ENCODE measurements at regions not wholly inside any gene's neighbourhood (a gene's known extent, or its start where the extent isn't known, plus 50 kb on each side); places are given as distances from the start of the nearest gene placed in this dataset.

DNA sequence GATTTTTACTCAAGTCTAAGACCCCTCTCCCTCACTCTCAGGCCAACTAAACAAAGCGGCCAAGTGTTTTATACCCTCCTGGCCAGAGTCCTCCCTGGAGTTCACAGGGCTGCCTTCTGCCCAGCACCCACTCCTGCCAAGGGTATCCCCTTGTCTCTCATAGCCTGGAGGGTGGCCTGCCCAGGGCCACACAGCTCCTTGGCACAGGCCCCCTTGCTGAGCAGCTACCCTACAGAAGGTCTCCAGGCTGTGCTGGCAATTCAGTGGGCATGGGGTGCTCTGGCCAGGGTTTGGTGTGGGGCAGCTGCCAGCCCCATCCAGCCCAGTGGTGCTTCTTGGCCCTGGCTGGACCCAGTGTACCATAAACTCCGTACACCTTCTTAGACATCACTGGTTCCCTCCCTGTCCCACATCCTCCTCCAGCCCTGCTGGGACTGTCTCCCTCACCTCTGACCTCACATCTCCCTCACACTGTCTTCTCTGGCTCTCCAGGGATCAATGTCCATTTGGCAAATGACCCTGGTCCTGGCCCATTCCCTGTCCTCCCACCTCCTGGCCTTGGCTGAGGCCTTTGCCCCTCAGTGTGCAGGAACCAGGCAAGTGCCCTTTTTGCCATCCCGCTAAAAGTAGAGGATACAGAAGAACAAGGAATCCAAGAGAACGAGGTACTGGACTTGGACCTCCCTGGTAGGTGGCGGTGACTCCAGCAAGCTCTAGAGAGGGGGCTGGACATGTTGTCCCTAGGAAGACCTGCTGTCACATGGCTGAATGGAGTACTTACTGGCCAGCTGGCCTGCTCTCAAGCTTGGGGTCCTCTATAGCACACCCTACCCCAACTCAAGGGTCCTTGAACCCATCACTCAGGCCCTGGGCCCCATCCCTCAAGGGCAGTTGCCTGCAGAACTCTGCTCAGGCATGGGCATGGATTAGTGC is 50.0 kb upstream of the TRPM1 start:
- DNase-seq = no peak

GRCh38 chr15:31153531-31153930 is 52.0 kb upstream of the TRPM1 start:
- DNase-seq = no peak

DNA sequence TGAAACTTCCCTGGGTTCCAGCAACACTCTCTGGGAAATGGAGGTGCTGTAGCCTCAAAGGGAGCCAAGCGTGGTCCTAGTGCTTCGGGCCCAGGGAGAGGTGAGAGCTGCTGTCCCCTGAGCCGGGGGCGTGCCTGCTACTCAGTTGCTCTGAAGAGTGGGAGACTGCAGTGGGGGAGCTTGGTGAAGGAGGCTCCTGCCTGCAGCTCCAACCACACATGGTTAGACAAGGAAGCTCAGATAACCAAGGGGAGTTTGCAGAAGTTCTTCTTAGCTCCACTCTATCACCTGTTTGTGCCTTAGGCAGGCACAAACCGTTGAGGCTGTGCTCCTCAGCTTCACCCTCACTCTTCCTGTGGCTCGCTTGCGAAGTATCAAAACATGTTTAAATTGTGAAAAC is 53.6 kb upstream of the TRPM1 start:
- no peak for DNase-seq

GRCh38 chr15:31156226-31156625 is 54.7 kb upstream of the TRPM1 start:
- DNase-seq = no peak

DNA sequence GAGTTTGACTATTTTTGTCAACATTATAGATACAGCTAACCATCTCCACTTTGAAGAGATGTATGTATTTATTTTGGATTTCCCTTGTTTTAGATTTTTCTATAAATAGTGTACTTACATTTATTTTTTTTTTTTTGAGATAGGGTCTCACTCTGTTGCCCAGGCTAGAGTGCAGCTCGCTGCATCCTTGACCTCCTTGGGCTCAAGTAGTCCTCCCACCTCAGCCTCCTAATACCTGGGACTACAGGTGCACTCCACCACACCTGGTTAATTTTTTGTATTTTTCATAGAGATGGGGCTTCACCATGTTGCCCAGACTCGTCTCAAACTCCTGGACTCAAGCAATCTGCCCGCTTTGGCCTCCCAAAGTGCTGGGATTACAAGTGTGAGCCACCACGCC is 55.3 kb upstream of the TRPM1 start:
- DNase-seq = no peak

GRCh38 chr15:31157644-31158069 is 56.1 kb upstream of the TRPM1 start:
- no peak for DNase-seq

GRCh38 chr15:31158858-31159569 is 57.5 kb upstream of the TRPM1 start:
- no peak for DNase-seq

DNA sequence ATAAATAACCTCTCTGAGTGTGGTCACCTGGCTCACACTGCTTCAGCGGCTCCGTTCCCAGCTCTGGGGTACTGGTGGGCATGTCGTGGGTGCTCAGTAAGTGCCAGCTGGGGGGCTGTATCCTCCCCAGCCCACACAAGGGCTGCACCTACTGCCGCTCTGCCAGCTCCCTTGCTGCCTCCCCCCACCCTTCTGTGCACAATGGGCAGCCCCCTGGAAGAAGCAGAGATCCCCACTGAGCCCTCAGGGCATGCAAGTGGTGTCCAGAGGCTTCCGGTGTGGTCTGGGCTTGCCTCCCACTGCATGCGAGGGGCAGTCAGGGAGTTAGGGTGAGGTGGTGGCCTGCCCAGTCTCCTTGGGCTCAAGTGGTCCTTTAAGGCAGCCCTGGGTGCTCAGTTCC is 58.3 kb upstream of the TRPM1 start:
- DNase-seq = no peak

GRCh38 chr15:31160297-31160696 is 58.8 kb upstream of the TRPM1 start:
- no peak for DNase-seq

GRCh38 chr15:31160740-31161495 is 59.4 kb upstream of the TRPM1 start:
- no peak for DNase-seq

DNA sequence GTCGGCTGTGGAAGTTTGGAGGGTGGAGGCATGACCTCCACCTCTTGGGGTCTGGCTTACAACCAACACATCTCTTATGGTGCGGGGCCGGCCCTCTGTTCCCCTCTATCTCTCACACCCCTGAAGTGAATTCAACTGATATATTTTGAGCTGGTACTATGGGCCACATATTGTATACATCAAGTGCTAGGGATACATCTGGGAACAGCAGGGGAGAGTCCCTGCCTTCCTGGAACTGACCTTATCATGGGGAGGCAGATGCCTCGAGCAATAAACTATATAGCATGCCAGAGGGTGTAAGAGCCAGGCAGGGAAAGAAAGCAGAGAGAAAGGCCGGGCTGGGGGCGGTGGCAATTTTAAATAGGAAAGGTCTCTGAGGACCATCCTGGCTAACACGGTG is 60.4 kb upstream of the TRPM1 start:
- no peak for DNase-seq

DNA sequence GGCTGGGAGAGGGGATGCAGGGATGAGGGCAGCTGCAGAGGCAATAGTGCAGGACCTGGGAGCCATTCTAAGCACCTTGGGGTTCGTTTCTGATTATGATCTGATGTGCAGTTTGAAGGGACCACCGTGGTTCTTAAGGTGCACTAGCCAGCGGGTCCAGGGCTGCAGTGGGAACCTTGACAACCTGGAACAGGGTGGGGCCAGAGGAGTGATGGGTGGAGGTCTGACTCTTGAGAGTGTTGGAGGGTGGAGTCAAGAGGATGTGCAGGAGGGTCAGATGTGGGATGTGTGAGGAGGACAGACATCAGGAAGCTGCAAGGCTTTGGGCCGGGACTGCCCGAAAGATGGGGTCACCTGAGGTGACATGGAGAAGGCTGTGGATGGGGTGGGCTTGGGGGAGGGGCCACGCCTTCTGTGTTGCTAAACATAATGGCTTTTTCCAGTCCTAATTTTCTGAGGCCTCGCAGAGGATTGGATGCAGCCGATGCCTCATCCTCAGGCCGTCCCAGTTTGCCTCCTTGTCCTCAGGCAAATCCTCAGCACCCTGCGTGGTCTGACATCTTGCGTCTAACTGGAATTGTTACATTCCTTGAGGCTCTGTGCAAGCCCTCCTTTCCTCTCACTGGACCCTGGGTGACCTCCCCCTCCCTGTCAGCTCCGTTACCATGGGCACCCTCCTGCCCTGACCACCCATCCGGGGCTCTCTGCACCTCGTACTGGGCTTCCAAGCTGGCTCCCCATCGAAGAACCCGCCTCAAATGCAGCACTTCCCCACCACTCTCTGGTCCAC is 61.4 kb upstream of the TRPM1 start:
- DNase-seq = no peak

- DNase-seq = no peak
Observed at GRCh38 chr15:31163769-31164572, 62.4 kb upstream of the TRPM1 start.

- no peak for DNase-seq
Observed at GRCh38 chr15:31164573-31164912, 63.0 kb upstream of the TRPM1 start.

GRCh38 chr15:31169558-31169957 is 68.0 kb upstream of the TRPM1 start:
- DNase-seq = no peak

DNA sequence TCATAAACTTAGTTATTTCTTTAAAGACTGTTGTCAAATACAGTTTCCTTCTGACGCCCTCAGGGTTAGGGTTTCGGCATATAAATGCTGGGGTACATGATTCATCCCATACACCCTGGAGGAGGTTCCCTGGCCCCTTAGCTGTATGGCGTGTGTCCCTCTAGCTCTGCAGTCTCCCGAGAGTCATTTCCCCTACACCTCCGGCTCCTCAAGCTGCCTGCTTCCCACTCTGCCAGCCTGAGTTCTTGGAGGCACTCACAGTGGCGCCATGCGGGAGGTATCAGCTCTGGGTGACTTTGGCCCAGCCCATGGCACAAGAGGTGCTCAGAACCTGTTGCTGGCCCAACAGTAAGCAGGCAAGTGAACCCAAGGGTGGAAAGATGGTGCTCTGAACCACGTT is 70.2 kb upstream of the TRPM1 start:
- no peak for DNase-seq

DNA sequence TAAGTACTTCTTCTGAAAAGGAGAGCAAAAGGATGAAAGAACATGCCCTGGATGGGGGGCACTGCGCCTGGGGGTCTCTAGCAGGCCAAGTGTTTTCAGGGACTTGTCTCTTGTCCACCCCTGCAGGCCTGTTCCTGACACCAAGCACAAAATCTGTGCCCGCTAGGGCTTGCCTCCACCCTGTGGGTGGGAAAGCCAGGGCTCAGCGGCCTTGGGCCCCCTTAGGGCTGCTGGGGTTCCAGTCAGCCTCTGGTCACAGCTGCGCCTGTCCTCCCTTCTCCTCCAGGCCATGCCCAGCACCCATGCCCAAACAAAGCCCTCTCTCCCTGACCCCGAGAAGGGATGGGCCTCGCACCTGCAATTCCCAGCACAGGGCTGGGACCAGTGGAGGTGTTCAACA is 71.1 kb upstream of the TRPM1 start:
- DNase-seq = no peak

DNA sequence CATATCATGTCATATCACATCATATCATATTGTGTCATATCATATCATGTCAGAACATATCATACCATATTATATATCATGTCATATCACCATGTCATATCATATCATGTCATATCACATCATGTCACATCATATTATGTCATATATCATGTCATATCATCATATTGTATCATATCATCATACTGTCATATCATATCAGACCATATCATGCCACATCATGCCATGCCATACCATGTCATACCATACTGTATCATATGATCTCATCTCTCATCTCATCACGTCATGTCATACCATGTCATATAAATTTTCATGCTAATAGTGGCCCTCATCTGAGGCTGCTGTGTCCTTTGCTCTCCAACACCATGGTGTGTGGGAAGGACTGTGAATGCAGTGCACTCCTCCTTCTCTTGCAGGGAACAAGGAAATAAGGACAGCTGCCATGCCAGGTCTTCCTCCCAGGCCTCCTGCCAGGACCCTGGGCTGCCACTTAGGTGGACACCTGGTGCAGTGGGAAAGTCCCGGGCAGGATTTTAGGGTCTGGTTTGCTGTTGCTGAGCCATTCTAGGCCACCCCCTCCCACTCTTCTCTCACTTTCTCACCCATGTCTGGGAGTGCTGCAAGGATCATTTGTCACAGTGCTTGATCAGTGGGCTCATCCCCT is 72.4 kb upstream of the TRPM1 start:
- DNase-seq = no peak

DNA sequence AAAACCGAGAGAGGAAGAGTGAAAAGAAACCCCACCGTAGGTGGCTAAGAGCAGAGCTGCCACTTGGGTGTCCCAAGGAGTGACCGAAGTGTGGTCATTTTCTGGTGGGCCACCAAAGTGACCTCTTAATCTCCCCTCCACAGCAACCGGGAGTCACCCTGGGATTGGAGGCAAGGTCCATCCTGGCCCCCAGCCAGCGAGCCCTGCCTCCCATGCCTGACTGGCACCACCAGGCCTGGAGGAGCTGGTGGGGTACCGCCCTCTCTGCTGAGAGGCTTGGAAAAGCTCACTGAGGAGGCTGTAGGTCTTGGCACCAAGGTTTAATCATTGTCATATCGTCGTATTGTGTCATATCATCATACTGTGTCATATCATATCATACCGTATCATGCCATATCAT is 74.0 kb upstream of the TRPM1 start:
- DNase-seq = no peak

- no peak for DNase-seq
Observed at GRCh38 chr15:31177951-31178350, 76.4 kb upstream of the TRPM1 start.

GRCh38 chr15:31178705-31179104 is 77.2 kb upstream of the TRPM1 start:
- no peak for DNase-seq

Data from NCI-H2081 (cell line).